ENCODE measurements at regions not wholly inside any gene's neighbourhood (a gene's known extent, or its start where the extent isn't known, plus 50 kb on each side); places are given as distances from the start of the nearest gene placed in this dataset.
A peak's percentile ranks its signal among the peaks of the same experiment; 100 is the strongest.

DNA sequence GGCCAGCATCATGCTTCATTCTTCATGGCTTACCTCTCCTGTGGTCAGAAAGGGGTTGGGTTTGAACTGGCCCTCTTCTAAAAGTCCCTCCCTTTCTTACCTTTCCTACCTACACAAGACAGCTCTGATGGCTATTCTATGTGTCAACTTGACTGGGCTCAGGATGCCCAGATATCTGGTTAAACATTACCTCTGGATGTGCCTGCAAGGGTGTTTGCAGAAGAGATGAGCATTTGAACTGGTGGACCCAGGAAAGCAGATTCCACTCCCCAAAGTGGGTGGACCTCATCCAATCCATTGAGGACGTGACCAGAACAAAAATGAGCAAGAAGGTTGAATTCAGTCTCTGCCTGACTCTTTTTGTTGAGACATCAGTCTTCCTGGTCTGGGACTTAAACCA is 79.0 kb upstream of the TCF7L2 start:
- Mint-ChIP-seq H3K4me3 (no peak overlapping the region), H3K36me3 (ENCODE audit: insufficient read depth in 2 of 2) (peaks cover 2% of the 10 kb centered on the region in 2 donors), H3K27ac (no peak overlapping the region), H3K27me3 (ENCODE audit: low read depth) (no peaks in the 10 kb centered on the region), H3K4me1 (ENCODE audit: low read depth) (no peaks in the 10 kb centered on the region), H3K9me3 (peaks cover 2 to 4% of the 10 kb centered on the region in 2 donors)
- ATAC-seq (replicated peaks in 1 of 2) (no peak), DNase-seq (no peak)

GRCh38 chr10:112872728-112873127 is 77.3 kb upstream of the TCF7L2 start:
- DNase-seq (no peak), ATAC-seq (replicated peaks in 1 of 2) (no peak)
- no peak overlapping the region for H3K27ac Mint-ChIP-seq

GRCh38 chr10:112873541-112873940 is 76.5 kb upstream of the TCF7L2 start:
- DNase-seq (no peak), ATAC-seq (replicated peaks in 1 of 2) (no peak)
- Mint-ChIP-seq H3K9me3 (peaks cover 2 to 7% of the 10 kb centered on the region in 2 donors), H3K4me1 (ENCODE audit: low read depth) (no peaks in the 10 kb centered on the region), H3K27ac (no peak overlapping the region), H3K36me3 (ENCODE audit: insufficient read depth in 2 of 2) (peaks cover 2% of the 10 kb centered on the region in 2 donors), H3K27me3 (ENCODE audit: low read depth) (peaks cover 8% of the 10 kb centered on the region), H3K4me3 (no peak overlapping the region)

More at GRCh38 chr10:112872728-112873127, 77.3 kb upstream of the TCF7L2 start:
- Mint-ChIP-seq H3K4me3 (no peak overlapping the region), H3K4me1 (ENCODE audit: low read depth) (no peaks in the 10 kb centered on the region), H3K36me3 (ENCODE audit: insufficient read depth in 2 of 2) (peaks cover 2% of the 10 kb centered on the region in 2 donors), H3K27me3 (ENCODE audit: low read depth) (peaks cover 5% of the 10 kb centered on the region), H3K9me3 (peaks cover 2 to 6% of the 10 kb centered on the region in 2 donors)

- ATAC-seq (replicated peaks in 1 of 2): no peak
- no peak for DNase-seq
- Mint-ChIP-seq H3K4me3 (no peak overlapping the region), H3K4me1 (ENCODE audit: low read depth) (no peaks in the 10 kb centered on the region), H3K27me3 (ENCODE audit: low read depth) (peaks cover 8% of the 10 kb centered on the region), H3K36me3 (ENCODE audit: insufficient read depth in 2 of 2) (peaks cover 2% of the 10 kb centered on the region in 2 donors), H3K27ac (no peak overlapping the region), H3K9me3 (peaks cover 2 to 7% of the 10 kb centered on the region in 2 donors)
Observed at GRCh38 chr10:112874982-112875381, 75.1 kb upstream of the TCF7L2 start.

- Mint-ChIP-seq H3K27ac (no peak overlapping the region), H3K36me3 (ENCODE audit: insufficient read depth in 2 of 2) (peaks cover 2% of the 10 kb centered on the region in 2 donors), H3K9me3 (peaks cover 2 to 7% of the 10 kb centered on the region in 2 donors), H3K4me1 (ENCODE audit: low read depth) (no peaks in the 10 kb centered on the region), H3K4me3 (no peak overlapping the region), H3K27me3 (ENCODE audit: low read depth) (peaks cover 8% of the 10 kb centered on the region)
- DNase-seq (peak in 1 of 2 donors; percentile 2), ATAC-seq (replicated peaks in 1 of 2) (peak; percentile 35 to 40)
Observed at GRCh38 chr10:112875476-112876267, 74.4 kb upstream of the TCF7L2 start.

GRCh38 chr10:112880633-112881530 is 69.2 kb upstream of the TCF7L2 start:
- DNase-seq (no peak), ATAC-seq (replicated peaks in 1 of 2) (no peak)
- no peaks in the 10 kb centered on the region for H3K4me1 Mint-ChIP-seq (ENCODE audit: low read depth)
- H3K4me3 Mint-ChIP-seq: no peak overlapping the region
- H3K27me3 Mint-ChIP-seq (ENCODE audit: low read depth): peaks cover 20% of the 10 kb centered on the region
- H3K36me3 Mint-ChIP-seq (ENCODE audit: insufficient read depth in 2 of 2): peaks cover 0 to 1% of the 10 kb centered on the region in 2 donors
- H3K9me3 Mint-ChIP-seq: peaks cover 3 to 4% of the 10 kb centered on the region in 2 donors
- H3K27ac Mint-ChIP-seq: no peak overlapping the region

- no peak overlapping the region for H3K4me3 Mint-ChIP-seq
- peaks cover 0 to 1% of the 10 kb centered on the region in 2 donors for H3K36me3 Mint-ChIP-seq (ENCODE audit: insufficient read depth in 2 of 2)
- peaks cover 1 to 3% of the 10 kb centered on the region in 2 donors for H3K9me3 Mint-ChIP-seq
- DNase-seq: no peak
- ATAC-seq (replicated peaks in 1 of 2): no peak
- peaks cover 13% of the 10 kb centered on the region for H3K27me3 Mint-ChIP-seq (ENCODE audit: low read depth)
- no peaks in the 10 kb centered on the region for H3K4me1 Mint-ChIP-seq (ENCODE audit: low read depth)
- no peak overlapping the region for H3K27ac Mint-ChIP-seq
Observed at GRCh38 chr10:112883360-112884178, 66.5 kb upstream of the TCF7L2 start.

DNA sequence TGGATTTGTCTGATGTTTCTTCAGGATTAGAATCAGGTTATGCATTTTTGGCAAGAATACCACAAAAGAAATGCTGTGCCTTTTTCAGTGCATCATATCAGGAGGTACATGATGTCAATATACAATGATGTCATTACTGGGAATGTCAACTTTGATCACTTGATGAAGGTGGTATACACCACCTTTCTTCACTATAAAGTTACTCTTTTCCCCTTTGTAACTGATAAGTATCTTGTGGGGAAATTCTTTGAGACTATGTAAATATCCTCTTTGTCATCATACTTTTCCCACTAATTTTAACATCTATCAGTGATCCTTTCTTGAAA is 65.9 kb upstream of the TCF7L2 start:
- H3K27me3 Mint-ChIP-seq (ENCODE audit: low read depth): peaks cover 13% of the 10 kb centered on the region
- no peak overlapping the region for H3K27ac Mint-ChIP-seq
- H3K9me3 Mint-ChIP-seq: peaks cover 1 to 3% of the 10 kb centered on the region in 2 donors
- peaks cover 0 to 1% of the 10 kb centered on the region in 2 donors for H3K36me3 Mint-ChIP-seq (ENCODE audit: insufficient read depth in 2 of 2)
- ATAC-seq (replicated peaks in 1 of 2): no peak
- no peaks in the 10 kb centered on the region for H3K4me1 Mint-ChIP-seq (ENCODE audit: low read depth)
- no peak for DNase-seq
- H3K4me3 Mint-ChIP-seq: no peak overlapping the region

DNA sequence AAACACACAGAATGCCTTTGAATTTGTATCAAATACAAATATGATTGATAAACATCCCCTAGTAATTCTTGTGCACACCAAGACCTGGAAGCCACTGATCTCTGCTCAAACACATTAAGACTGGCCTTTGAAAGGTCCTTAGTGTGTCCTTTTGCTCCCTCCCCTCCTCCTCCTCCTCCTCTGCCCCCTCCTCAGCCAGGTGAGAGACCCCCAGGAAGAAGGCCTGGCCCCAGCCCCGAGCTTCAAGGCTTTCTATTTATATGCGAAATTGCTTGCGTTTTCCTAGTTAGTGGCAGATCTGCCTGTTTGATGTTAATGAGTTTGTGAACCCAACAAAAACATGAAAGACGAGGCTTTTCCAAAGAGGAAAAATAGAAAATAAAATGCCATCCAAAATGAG is 63.6 kb upstream of the TCF7L2 start:
- Mint-ChIP-seq H3K9me3 (peaks cover 1 to 3% of the 10 kb centered on the region in 2 donors), H3K36me3 (ENCODE audit: insufficient read depth in 2 of 2) (peaks cover 0 to 1% of the 10 kb centered on the region in 2 donors), H3K27ac (no peak overlapping the region), H3K4me1 (ENCODE audit: low read depth) (no peaks in the 10 kb centered on the region), H3K4me3 (no peak overlapping the region), H3K27me3 (ENCODE audit: low read depth) (peaks cover 13% of the 10 kb centered on the region)
- DNase-seq (no peak), ATAC-seq (replicated peaks in 1 of 2) (no peak)

- Mint-ChIP-seq H3K4me3 (no peak overlapping the region), H3K27ac (no peak overlapping the region), H3K9me3 (peaks cover 1 to 3% of the 10 kb centered on the region in 2 donors), H3K27me3 (ENCODE audit: low read depth) (peaks cover 7% of the 10 kb centered on the region), H3K36me3 (ENCODE audit: insufficient read depth in 2 of 2) (peaks cover under 1 to 1% of the 10 kb centered on the region in 2 donors), H3K4me1 (ENCODE audit: low read depth) (no peaks in the 10 kb centered on the region)
- DNase-seq: no peak
- no peak for ATAC-seq (replicated peaks in 1 of 2)
Observed at GRCh38 chr10:112887968-112888367, 62.1 kb upstream of the TCF7L2 start.

DNA sequence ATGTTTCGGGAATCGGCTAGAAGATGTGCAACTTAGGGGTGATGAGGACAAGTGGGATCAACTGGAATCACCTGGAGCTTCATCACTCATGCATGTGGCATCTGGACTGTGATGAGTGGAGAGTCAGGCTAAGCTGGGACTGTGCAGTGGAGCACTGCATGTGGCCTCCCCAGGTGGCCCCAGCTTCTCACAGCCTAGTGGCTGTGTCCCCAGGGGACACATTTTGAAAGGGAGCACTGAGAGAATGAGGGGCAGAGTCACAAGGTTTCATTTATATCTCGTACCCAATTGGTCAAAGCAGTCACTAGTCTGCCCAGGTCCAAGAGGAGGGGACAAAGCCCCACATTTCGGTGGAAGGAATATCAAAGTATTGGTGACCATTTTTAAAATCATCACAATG is 54.8 kb upstream of the TCF7L2 start:
- H3K27me3 Mint-ChIP-seq (ENCODE audit: low read depth): no peaks in the 10 kb centered on the region
- ATAC-seq (replicated peaks in 1 of 2): no peak
- no peak overlapping the region for H3K27ac Mint-ChIP-seq

DNA sequence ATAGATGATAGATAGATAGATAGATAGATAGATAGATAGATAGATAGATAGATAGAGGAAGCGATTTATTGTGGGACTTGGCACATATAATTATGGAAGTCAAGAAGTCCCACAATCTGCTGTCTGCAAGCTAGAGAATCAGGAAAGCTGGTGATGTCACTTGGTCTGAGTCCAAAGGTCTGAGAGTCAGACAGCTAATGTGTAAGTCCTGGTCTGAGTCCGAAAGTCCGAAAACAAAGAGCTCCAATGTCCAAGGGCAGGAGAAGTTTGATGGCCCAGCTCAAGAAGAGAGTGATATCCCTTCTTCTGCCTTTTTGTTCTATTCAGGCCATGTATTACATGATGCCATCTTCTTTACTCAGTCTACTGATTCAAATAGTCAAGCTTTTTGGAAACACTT is 53.8 kb upstream of the TCF7L2 start:
- H3K27me3 Mint-ChIP-seq (ENCODE audit: low read depth): no peaks in the 10 kb centered on the region
- H3K4me3 Mint-ChIP-seq: no peak overlapping the region
- H3K27ac Mint-ChIP-seq: no peak overlapping the region
- no peak for DNase-seq
- no peak for ATAC-seq (replicated peaks in 1 of 2)
- H3K9me3 Mint-ChIP-seq: peaks cover 2% of the 10 kb centered on the region in 2 donors
- no peaks in the 10 kb centered on the region for H3K4me1 Mint-ChIP-seq (ENCODE audit: low read depth)
- peaks cover 2% of the 10 kb centered on the region in 2 donors for H3K36me3 Mint-ChIP-seq (ENCODE audit: insufficient read depth in 2 of 2)

More for the DNA sequence above, 54.8 kb upstream of the TCF7L2 start:
- no peaks in the 10 kb centered on the region for H3K4me1 Mint-ChIP-seq (ENCODE audit: low read depth)
- no peak for DNase-seq
- peaks cover 2% of the 10 kb centered on the region in 2 donors for H3K36me3 Mint-ChIP-seq (ENCODE audit: insufficient read depth in 2 of 2)
- H3K9me3 Mint-ChIP-seq: peaks cover 2% of the 10 kb centered on the region in 2 donors
- H3K4me3 Mint-ChIP-seq: no peak overlapping the region

Data from activated T-cell treated with anti-CD3 and anti-CD28 coated beads, Interleukin-2, amount 50 U/mL, for 72 hours (primary cell).